ENCODE measurements at regions not wholly inside any gene's neighbourhood (a gene's known extent, or its start where the extent isn't known, plus 50 kb on each side); places are given as distances from the start of the nearest gene placed in this dataset.

GRCh38 chr2:122610948-122611609, 855.6 kb downstream of the TSN start:
- no peak for DNase-seq

- DNase-seq = no peak
Measured at GRCh38 chr2:122622934-122623333, 867.5 kb downstream of the TSN start.

DNA sequence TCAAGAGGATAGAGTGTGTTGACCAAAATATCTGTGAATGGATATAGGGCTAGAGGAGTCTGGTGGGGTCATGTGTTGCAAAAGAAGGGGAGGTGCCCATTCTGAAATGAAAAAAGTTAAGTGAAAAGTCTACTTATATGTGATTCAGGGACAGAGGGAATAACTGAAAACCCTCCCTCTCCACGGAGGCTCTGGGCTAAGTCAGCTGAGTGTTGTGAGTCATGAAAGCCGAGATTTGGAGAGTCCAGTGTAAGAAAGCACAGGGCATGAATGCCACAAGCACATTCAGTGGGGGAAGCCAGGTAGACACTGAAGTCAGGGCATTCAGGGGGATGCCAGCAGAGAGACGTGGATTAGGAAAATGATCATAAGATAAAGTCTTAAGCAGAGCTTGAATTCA, 871.9 kb downstream of the TSN start:
- DNase-seq = no peak

- DNase-seq = no peak
Measured at GRCh38 chr2:122634256-122634655, 878.8 kb downstream of the TSN start.

GRCh38 chr2:122634920-122635319, 879.5 kb downstream of the TSN start:
- no peak for DNase-seq

DNA sequence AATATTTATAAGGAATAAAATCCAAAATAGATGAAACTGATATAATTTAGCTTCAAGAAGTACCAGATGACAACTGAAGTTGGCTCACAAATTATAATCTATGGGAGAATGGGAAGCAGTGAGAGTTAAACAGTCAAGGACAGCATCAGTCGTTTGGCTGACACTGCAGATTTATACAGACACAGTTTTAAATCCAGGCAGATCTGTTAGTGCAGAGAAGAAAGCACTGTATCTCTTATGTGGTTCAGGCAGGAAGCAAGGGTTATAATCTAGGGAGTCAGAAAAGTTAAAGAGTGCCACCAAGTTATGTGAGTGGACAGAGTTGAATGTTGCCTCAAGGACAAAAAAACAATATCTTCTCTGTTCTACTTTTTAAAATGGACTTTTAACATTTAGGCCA, 880.2 kb downstream of the TSN start:
- DNase-seq = no peak

GRCh38 chr2:122636097-122636496, 880.6 kb downstream of the TSN start:
- no peak for DNase-seq

GRCh38 chr2:122639176-122639575, 883.7 kb downstream of the TSN start:
- DNase-seq = no peak

DNA sequence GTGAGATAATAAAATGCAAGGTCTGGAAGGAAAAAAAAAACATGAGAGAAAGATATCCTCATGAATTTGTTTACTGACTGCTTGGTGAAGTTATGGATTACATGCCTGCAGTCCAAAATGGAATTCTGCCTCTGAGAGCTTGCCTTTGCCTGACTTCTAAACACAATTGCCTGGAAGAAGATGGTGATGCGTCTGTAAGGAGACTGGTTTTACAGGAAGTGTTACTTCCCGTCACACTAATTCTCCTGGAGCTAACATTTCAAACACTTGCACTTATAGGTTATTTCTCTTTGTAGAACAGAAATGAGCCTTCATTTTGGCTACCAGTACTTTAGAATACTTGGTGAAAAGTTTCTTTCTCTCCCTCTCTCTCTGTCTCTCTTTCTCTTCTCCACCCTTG, 884.3 kb downstream of the TSN start:
- DNase-seq = no peak

GRCh38 chr2:122643725-122644329, 888.4 kb downstream of the TSN start:
- no peak for DNase-seq

- no peak for DNase-seq
Measured at GRCh38 chr2:122651236-122651635, 895.8 kb downstream of the TSN start.

DNA sequence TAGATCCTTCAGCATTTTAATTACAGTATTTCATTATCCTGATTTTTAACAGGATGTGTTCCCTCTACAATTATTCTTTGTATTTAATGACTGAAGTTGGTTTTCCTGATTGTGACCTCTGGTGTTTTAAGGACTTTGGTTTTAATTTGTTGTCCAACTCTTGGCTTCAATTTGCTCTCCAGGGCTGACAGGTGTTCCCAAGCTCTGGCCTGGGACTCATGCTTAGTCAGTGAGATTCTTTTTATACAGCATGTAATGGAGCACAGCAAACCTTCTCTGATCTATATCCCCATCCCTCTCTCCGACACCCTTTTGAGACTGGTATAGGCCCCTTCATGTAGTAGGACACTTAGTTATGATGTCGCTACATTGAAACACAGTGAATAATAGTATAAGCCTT, 896.3 kb downstream of the TSN start:
- DNase-seq = no peak

- no peak for DNase-seq
Measured at GRCh38 chr2:122652670-122653069, 897.2 kb downstream of the TSN start.

- no peak for DNase-seq
Measured at GRCh38 chr2:122656403-122656802, 901.0 kb downstream of the TSN start.

GRCh38 chr2:122660786-122661634, 905.6 kb downstream of the TSN start:
- DNase-seq = no peak

- DNase-seq = no peak
Measured at GRCh38 chr2:122663620-122664019, 908.2 kb downstream of the TSN start.

GRCh38 chr2:122669627-122670026, 914.2 kb downstream of the TSN start:
- no peak for DNase-seq

DNA sequence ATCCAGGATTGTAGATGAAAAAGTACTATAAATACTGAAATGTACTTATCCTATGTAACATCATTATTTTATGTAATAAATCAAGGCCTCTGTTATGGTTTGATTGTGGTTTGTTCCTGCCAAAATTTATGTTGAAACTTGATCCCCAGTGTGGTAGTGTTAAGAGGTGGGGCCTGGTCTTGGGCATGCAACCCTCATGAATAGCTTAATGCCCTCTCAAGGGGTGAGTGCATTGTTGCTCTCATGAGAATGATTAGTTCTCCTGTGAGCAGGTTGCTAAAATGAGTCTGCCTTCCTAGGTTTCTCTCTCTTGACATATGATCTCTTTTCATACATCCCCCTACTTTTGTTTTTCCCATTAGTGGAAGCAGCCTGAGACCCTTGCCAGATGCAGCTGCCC, 915.4 kb downstream of the TSN start:
- DNase-seq = no peak

GRCh38 chr2:122680662-122681061, 925.2 kb downstream of the TSN start:
- DNase-seq = no peak

GRCh38 chr2:122681626-122682025, 926.2 kb downstream of the TSN start:
- no peak for DNase-seq

GRCh38 chr2:122682356-122682755, 926.9 kb downstream of the TSN start:
- peak in 1 of 56 donors; percentile 29 for DNase-seq

DNA sequence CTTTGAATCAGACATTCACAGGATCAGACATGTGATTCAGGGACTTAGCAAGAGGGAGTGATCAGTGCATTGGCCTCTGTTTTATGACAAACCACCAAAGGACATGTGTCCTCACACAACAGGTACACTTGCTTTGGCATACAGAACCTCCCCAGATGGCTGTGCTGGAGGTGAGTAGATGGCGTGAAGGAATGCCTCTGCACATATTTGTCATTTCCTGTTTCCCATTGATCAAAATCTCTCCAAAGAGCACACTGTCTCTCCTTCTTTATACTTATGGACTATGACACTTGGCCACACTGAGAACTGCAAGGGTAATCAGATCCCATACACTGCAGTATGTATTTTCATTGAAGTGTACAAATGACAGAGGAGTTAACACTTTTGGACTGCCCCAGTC, 927.6 kb downstream of the TSN start:
- DNase-seq = no peak
